Kidney epithelial cell (primary cell): ENCODE measurements at regions not wholly inside any gene's neighbourhood (a gene's known extent, or its start where the extent isn't known, plus 50 kb on each side); places are given as distances from the start of the nearest gene placed in this dataset.

Experiments used
- DNase-seq: peaks from one replicate; pipeline ENCODE4 v3.0.0-alpha.2; 2010; ENCODE audit warnings: low read depth
- H3K27me3 ChIP-seq: 2 replicates; pipeline ENCODE4 v1.6.0; 2011; ENCODE audit warnings: low read length; ENCODE audit not compliant: control insufficient read depth, insufficient read depth
- H3K36me3 ChIP-seq: 2 replicates; pipeline ENCODE4 v1.5.1; 2011; ENCODE audit warnings: low read length; ENCODE audit not compliant: control insufficient read depth, insufficient read depth
- H3K4me3 ChIP-seq: 2 replicates; pipeline ENCODE4 v1.5.1; 2011; ENCODE audit warnings: low read depth, mild to moderate bottlenecking, control low read depth, low read length
- TF ChIP-seq, protein P1 (sequence below): IDR thresholded peaks from 2 replicates; pipeline ENCODE4 v1.5.1; 2011; ENCODE audit warnings: mild to moderate bottlenecking, moderate library complexity, low read length, control low read depth, inconsistent platforms; ENCODE audit not compliant: insufficient read depth, poor library complexity, severe bottlenecking

DNA sequence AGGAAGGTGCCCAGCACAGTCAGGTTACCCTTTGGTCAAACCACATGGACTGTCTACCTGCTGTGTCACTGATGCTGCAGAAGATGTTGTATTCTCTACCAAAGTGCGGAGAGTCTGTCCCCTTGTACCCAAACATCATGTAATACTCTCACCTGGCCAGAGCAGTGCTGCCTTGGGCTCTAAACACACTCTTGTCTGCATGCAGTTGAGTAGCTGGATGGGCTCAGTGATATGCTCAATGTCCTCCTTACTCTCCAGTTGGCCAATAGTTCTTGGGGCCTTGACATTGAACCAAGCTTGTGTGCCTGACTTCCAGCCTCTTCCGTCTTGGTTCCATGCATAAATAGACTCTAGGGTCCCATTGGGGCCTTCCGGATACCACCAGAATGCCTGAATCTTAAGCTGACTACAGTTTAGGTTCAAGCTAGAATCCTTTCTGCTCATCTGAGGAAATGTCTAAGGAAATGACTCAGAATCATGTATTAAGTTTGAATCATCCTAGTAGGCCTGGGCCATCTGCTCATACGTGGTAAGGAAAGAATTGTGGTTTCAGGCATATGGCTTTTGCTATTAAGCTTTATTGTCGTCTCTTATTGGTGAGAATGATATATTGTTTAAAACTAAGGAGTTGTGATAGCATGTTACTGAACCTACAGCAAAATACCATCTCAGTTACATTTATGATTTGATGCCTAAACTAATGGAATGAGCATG, 118.0 kb downstream of the OTUD1 start:
- DNase-seq = peak; percentile 31

DNA sequence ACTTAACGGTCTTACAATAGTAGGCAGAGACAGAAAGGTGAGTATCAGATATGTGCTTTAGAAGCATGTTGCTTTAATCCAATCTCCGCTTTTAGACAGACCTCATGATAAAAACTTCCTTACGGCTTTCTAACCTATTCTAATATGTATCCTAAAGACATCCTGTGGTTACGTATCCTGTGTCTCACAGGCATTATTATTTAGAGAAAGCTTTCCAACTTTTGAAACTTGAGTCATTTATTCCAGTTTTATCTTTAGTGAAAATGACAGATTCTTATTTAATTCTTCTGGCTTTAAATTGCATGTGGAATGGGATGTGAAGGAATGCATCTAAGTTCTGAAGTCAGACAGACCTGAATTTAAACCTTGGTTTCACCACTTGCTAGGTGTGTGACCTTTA, 118.9 kb downstream of the OTUD1 start:
- TF ChIP-seq, protein P1, sequence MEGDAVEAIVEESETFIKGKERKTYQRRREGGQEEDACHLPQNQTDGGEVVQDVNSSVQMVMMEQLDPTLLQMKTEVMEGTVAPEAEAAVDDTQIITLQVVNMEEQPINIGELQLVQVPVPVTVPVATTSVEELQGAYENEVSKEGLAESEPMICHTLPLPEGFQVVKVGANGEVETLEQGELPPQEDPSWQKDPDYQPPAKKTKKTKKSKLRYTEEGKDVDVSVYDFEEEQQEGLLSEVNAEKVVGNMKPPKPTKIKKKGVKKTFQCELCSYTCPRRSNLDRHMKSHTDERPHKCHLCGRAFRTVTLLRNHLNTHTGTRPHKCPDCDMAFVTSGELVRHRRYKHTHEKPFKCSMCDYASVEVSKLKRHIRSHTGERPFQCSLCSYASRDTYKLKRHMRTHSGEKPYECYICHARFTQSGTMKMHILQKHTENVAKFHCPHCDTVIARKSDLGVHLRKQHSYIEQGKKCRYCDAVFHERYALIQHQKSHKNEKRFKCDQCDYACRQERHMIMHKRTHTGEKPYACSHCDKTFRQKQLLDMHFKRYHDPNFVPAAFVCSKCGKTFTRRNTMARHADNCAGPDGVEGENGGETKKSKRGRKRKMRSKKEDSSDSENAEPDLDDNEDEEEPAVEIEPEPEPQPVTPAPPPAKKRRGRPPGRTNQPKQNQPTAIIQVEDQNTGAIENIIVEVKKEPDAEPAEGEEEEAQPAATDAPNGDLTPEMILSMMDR = no peak
- H3K4me3 ChIP-seq = no peak overlapping the region
- no peak for DNase-seq
- H3K27me3 ChIP-seq = no peaks in the 10 kb centered on the region
- no peaks in the 10 kb centered on the region for H3K36me3 ChIP-seq

More for the DNA sequence above, 118.0 kb downstream of the OTUD1 start:
- no peaks in the 10 kb centered on the region for H3K36me3 ChIP-seq
- H3K27me3 ChIP-seq = no peaks in the 10 kb centered on the region
- H3K4me3 ChIP-seq = no peak overlapping the region
- TF ChIP-seq, protein P1 = no peak

DNA sequence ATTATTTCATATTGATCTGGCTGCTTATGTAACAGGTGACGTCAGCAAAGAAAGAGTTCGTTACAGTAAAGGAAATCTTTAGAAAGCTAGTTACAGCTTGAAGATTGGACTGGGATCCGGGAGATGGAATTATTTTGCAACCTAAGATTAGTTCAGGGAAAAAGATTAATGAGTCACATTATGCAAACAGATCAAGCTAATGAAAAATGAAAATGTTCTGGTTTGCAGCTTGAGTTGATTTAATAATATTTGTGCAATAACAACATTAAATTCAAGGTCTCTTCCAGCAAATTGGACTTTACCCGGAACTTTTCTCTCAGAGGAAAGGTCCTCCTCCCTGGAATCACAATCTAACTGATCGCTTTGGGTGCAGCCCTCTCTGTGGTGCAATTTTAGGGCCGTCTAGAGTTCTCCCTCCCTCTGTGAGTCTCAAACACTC, 119.5 kb downstream of the OTUD1 start:
- H3K4me3 ChIP-seq = no peak overlapping the region
- no peaks in the 10 kb centered on the region for H3K27me3 ChIP-seq
- DNase-seq = no peak
- no peaks in the 10 kb centered on the region for H3K36me3 ChIP-seq
- TF ChIP-seq, protein P1 = no peak

DNA sequence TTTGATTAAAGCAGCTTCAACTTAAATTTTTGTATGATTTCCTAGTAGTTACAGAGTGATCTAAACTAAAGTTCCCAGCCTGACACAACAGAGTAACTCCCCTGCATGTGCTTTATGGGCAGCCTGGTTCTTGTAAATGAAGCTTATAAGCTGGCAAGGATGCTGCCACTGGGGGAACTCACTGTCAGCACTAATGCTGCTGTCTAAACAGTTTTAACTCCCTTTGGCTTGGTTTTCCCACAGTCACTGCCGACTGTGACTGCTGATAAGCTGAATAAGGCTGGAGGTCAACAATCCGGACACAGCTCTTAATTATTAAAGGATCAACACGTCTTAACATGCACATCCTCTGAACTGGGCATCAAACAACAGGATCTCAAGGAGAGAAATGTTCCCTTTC, 130.1 kb downstream of the OTUD1 start:
- H3K27me3 ChIP-seq = no peaks in the 10 kb centered on the region
- DNase-seq = no peak
- no peaks in the 10 kb centered on the region for H3K36me3 ChIP-seq
- TF ChIP-seq, protein P1 = no peak
- no peak overlapping the region for H3K4me3 ChIP-seq

DNA sequence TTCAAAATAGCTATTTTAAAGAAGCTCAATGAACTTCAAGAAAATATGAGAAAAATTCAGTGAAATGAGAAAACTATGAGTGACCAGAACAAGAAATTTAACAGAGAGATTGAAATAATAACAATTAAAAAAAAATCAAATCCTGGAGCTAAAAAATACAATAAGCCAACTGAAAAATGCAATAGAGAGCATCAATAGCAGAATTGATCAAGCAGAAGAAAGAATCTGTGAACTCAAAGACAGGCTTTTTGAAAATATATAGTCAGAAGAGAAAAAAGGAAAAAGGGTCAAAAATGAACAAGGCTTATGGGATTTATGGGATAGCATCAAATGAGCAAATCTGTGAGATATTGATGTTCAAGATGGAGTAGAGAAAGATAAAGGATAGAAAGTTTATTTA, 133.0 kb downstream of the OTUD1 start:
- H3K4me3 ChIP-seq = no peak overlapping the region
- no peaks in the 10 kb centered on the region for H3K27me3 ChIP-seq
- no peak for DNase-seq
- H3K36me3 ChIP-seq = no peaks in the 10 kb centered on the region
- TF ChIP-seq, protein P1 = no peak

DNA sequence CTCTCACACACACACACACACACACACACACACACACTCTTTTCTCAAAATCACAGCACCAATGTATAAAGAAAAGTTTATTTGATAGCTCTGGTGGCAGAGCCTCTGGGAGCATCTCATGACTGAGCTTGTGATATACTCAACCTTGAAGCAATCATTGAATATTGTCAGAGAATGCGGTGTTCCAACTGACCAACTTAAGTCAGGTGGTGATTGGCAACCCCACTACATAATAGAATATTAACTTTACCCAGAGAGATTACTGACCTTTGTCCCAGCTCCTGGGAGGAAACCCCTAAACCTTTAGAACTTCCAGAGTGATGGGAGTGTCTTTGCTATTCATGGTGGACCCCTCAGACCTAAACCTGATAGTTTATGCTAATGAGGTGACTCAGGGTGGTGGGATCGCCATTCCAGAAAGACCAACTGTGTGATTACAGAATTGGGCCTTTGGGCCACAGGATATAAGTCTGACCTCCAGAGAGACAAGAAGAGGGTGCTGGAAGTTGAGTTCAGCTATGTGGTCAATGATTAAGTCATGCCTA, 143.1 kb downstream of the OTUD1 start:
- no peak overlapping the region for H3K4me3 ChIP-seq

More for the DNA sequence above, 143.1 kb downstream of the OTUD1 start:
- no peaks in the 10 kb centered on the region for H3K36me3 ChIP-seq
- no peaks in the 10 kb centered on the region for H3K27me3 ChIP-seq
- no peak for DNase-seq
- TF ChIP-seq, protein P1 = no peak
